PFSK-1 (cell line): ENCODE measurements at regions not wholly inside any gene's neighbourhood (a gene's known extent, or its start where the extent isn't known, plus 50 kb on each side); places are given as distances from the start of the nearest gene placed in this dataset.

Experiments used
- FOXP2 ChIP-seq: optimal IDR thresholded peaks from 2 replicates; pipeline ENCODE3; 2011; ENCODE audit warnings: borderline replicate concordance, control low read depth, inconsistent platforms; ENCODE audit not compliant: insufficient read depth; ENCODE audit errors: extremely low read length, extremely low read depth
- POLR2AphosphoS5 ChIP-seq: IDR thresholded peaks from 2 replicates; pipeline ENCODE4 v1.6.1; 2012; ENCODE audit warnings: low read depth, mild to moderate bottlenecking, control low read depth, low read length, moderate library complexity
- REST ChIP-seq, 2 experiments: IDR thresholded peaks; 2 replicates each; pipeline versions ENCODE4 v1.6.1 to v1.8.0; 2011 to 2012; ENCODE audit warnings: low read depth in 2 of 2, low read length in 2 of 2, control low read depth in 1 of 2, inconsistent platforms in 1 of 2, mild to moderate bottlenecking in 1 of 2, moderate library complexity in 1 of 2; ENCODE audit not compliant: insufficient read depth in 1 of 2
- SIN3A ChIP-seq: IDR thresholded peaks from 2 replicates; pipeline ENCODE4 v1.6.1; 2012; ENCODE audit warnings: mild to moderate bottlenecking, low read length, moderate library complexity, borderline replicate concordance; ENCODE audit not compliant: insufficient read depth
- TAF1 ChIP-seq: IDR thresholded peaks from 2 replicates; pipeline ENCODE4 v1.6.1; 2012; ENCODE audit warnings: low read length, control low read depth, borderline replicate concordance; ENCODE audit not compliant: insufficient read depth

- TF ChIP-seq SIN3A (no peak), TAF1 (no peak), POLR2AphosphoS5 (no peak), FOXP2 (no peak), REST (IDR thresholded peaks at IDR 0.05; ENCODE audit: insufficient read depth in 1 of 2, low read depth in 2 of 2, low read length in 2 of 2) (no peak)
Observed at GRCh38 chr12:66885115-66885875, 206.4 kb upstream of the GRIP1 start.

- no peak for TF ChIP-seq REST (IDR thresholded peaks at IDR 0.05; ENCODE audit: insufficient read depth in 1 of 2, low read depth in 2 of 2, low read length in 2 of 2)
- TF ChIP-seq POLR2AphosphoS5, result no peak
Observed at GRCh38 chr12:66896797-66897196, 217.9 kb upstream of the GRIP1 start.

DNA sequence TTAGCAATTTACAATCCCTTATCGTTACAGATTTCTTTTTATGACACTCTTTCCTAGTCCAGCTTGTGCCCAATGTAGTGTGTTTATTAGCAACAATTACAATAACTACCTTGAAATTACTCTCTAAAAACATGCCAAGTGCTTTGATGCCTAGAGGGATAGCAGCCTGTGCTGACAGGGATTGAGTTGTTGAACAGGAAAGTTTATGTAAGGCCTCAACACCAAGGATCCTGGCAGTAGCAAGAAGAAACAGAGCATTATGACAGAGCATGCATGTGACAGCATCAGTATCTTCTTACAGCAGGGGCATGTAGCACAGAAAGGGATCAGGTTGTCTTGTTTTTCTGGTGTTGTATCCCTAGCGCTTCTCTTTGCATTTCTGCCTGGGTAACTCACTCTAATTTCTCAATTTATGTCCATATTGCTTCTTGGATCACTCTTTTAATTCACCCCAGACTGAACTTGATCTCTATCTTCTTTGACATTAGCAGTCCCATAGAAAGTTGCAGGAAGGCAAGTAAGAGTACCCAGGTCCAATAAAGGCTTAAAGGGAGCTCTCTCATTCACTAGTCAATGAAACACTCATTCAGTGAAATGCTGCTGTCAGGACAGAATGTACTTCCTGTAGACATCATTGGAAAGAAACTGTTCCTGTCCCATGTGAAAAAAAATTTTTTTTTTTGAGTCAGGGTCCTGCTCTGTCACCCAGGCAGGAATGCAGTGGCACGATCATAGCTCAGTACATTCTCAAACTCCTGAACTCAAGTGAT, 220.0 kb upstream of the GRIP1 start:
- no peak for TF ChIP-seq TAF1
- no peak for TF ChIP-seq REST (IDR thresholded peaks at IDR 0.05; ENCODE audit: insufficient read depth in 1 of 2, low read depth in 2 of 2, low read length in 2 of 2)
- TF ChIP-seq FOXP2, result no peak
- TF ChIP-seq SIN3A, result no peak
- no peak for TF ChIP-seq POLR2AphosphoS5

GRCh38 chr12:66899588-66899987, 220.7 kb upstream of the GRIP1 start:
- TF ChIP-seq SIN3A (no peak), POLR2AphosphoS5 (no peak), TAF1 (no peak), FOXP2 (no peak), REST (IDR thresholded peaks at IDR 0.05; ENCODE audit: insufficient read depth in 1 of 2, low read depth in 2 of 2, low read length in 2 of 2) (no peak)
